Vagina (tissue), 2 donors: ENCODE measurements at regions not wholly inside any gene's neighbourhood (a gene's known extent, or its start where the extent isn't known, plus 50 kb on each side); places are given as distances from the start of the nearest gene placed in this dataset.

ENCODE experiments used
- CTCF ChIP-seq, 3 experiments: fragments of 450-650 bp in 2 of 3; fragments of 200-600 bp in 1 of 3; sonication (generic) in 1 of 3; IDR thresholded peaks; one replicate each; pipeline ENCODE4 v1.5.1; 2017 to 2019; ENCODE audit warnings: antibody characterized with exemption in 3 of 3, mild to moderate bottlenecking in 2 of 3, moderate library complexity in 2 of 3
- POLR2A ChIP-seq, 2 donors: fragments of 450-650 bp; IDR thresholded peaks; one replicate each; pipeline ENCODE4 v1.6.1; 2017; ENCODE audit warnings: antibody characterized with exemption in 2 of 2, mild to moderate bottlenecking in 2 of 2, moderate library complexity in 2 of 2
- POLR2AphosphoS5 ChIP-seq, 2 donors: sonication (generic); formaldehyde crosslinking; IDR thresholded peaks; one replicate each; pipeline ENCODE4 v1.9.0; 2017; ENCODE audit warnings: antibody characterized with exemption in 2 of 2, mild to moderate bottlenecking in 2 of 2, low read depth in 1 of 2; ENCODE audit not compliant: insufficient read depth in 1 of 2

GRCh38 chr7:41346878-41347277 is 356.0 kb downstream of the INHBA start:
- TF ChIP-seq CTCF (IDR thresholded peaks at IDR 0.05) (no peak), POLR2A (IDR thresholded peaks at IDR 0.05) (no peak), POLR2AphosphoS5 (IDR thresholded peaks at IDR 0.05; ENCODE audit: insufficient read depth in 1 of 2, low read depth in 1 of 2) (no peak)
